ENCODE measurements at regions not wholly inside any gene's neighbourhood (a gene's known extent, or its start where the extent isn't known, plus 50 kb on each side); places are given as distances from the start of the nearest gene placed in this dataset.
"Not testable (repeated sequence)": the region's sequence is repeated elsewhere in the genome, so short reads cannot be mapped to it uniquely, and the experiment has no call there.

DNA sequence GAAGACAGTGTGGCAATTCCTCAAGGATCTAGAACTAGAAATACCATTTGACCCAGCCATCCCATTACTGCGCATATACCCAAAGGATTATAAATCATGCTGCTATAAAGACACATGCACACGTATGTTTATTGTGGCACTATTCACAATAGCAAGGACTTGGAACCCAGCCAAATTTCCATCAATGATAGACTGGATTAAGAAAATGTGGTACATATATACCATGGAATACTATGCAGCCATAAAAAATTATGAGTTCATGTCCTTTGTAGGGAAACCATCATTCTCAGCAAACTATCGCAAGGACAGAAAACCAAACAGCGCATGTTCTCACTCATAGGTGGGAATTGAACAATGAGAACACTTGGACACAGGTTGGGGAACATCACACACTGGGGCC, 729.6 kb upstream of the ARPP21 start:
- TF ChIP-seq JUN (IDR thresholded peaks at IDR 0.05; ENCODE audit: borderline replicate concordance, insufficient read depth, insufficient read length, low read depth); EZH2 (IDR thresholded peaks at IDR 0.05; ENCODE audit: borderline replicate concordance, low read depth, low read length, severe bottlenecking); FOS (IDR thresholded peaks at IDR 0.05; ENCODE audit: borderline replicate concordance, insufficient read depth, low read length); POLR2A (IDR thresholded peaks at IDR 0.05; ENCODE audit: low read depth, low read length); POLR2AphosphoS5 (IDR thresholded peaks at IDR 0.05; ENCODE audit: insufficient read depth, low read depth, low read length): not testable (repeated sequence)
- TF ChIP-seq, protein P1, sequence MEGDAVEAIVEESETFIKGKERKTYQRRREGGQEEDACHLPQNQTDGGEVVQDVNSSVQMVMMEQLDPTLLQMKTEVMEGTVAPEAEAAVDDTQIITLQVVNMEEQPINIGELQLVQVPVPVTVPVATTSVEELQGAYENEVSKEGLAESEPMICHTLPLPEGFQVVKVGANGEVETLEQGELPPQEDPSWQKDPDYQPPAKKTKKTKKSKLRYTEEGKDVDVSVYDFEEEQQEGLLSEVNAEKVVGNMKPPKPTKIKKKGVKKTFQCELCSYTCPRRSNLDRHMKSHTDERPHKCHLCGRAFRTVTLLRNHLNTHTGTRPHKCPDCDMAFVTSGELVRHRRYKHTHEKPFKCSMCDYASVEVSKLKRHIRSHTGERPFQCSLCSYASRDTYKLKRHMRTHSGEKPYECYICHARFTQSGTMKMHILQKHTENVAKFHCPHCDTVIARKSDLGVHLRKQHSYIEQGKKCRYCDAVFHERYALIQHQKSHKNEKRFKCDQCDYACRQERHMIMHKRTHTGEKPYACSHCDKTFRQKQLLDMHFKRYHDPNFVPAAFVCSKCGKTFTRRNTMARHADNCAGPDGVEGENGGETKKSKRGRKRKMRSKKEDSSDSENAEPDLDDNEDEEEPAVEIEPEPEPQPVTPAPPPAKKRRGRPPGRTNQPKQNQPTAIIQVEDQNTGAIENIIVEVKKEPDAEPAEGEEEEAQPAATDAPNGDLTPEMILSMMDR (IDR thresholded peaks at IDR 0.05; ENCODE audit: extremely low read depth in 1 of 2, insufficient read depth in 1 of 2, low read depth in 1 of 2, low read length in 2 of 2), result not testable (repeated sequence)
- TF ChIP-seq, protein P2, sequence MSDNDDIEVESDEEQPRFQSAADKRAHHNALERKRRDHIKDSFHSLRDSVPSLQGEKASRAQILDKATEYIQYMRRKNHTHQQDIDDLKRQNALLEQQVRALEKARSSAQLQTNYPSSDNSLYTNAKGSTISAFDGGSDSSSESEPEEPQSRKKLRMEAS (IDR thresholded peaks at IDR 0.05; ENCODE audit: insufficient read depth, insufficient read length), result not testable (repeated sequence)

Measured in endothelial cell of umbilical vein (primary cell).